Hepatocyte (in vitro differentiated cells): ENCODE measurements at regions not wholly inside any gene's neighbourhood (a gene's known extent, or its start where the extent isn't known, plus 50 kb on each side); places are given as distances from the start of the nearest gene placed in this dataset.

Experiments
- CTCF ChIP-seq: fragments of 200-600 bp; sonication (generic); IDR thresholded peaks from 2 replicates; pipeline ENCODE4 v1.5.1; 2016; ENCODE audit warnings: antibody characterized with exemption, mild to moderate bottlenecking; ENCODE audit not compliant: poor library complexity
- EZH2 ChIP-seq: fragments of 200-600 bp; sonication (generic); IDR thresholded peaks from 2 replicates; pipeline ENCODE4 v1.6.1; 2016; ENCODE audit warnings: antibody characterized with exemption, mild to moderate bottlenecking, borderline replicate concordance
- EZH2phosphoT487 ChIP-seq: fragments of 200-600 bp; sonication (generic); IDR thresholded peaks from one replicate; pipeline ENCODE4 v1.6.1; 2018; ENCODE audit warnings: antibody characterized with exemption, mild to moderate bottlenecking, low read depth, moderate library complexity; ENCODE audit not compliant: unreplicated experiment, severe bottlenecking

- TF ChIP-seq CTCF (no peak), EZH2 (no peak), EZH2phosphoT487 (no peak)
Observed at GRCh38 chr2:15782009-15782751, 158.2 kb upstream of the MYCN start.
